MM.1S (cell line): ENCODE measurements at regions not wholly inside any gene's neighbourhood (a gene's known extent, or its start where the extent isn't known, plus 50 kb on each side); places are given as distances from the start of the nearest gene placed in this dataset.

Source experiments
- DNase-seq: peaks from one replicate; pipeline ENCODE4 v3.0.0-alpha.2; 2015
- H2AFZ ChIP-seq: fragments of 300-600 bp; sonication (generic); 2 replicates; pipeline ENCODE4 v1.6.0; 2016; ENCODE audit warnings: antibody characterized with exemption, low read length
- H3F3A ChIP-seq: fragments of 300-600 bp; sonication (generic); 2 replicates; pipeline ENCODE4 v1.6.1; 2016; ENCODE audit warnings: mild to moderate bottlenecking, antibody characterized with exemption, low read length, moderate library complexity, mixed read lengths; ENCODE audit not compliant: insufficient read depth
- H3K27ac ChIP-seq: fragments of 300-600 bp; sonication (generic); 2 replicates; pipeline ENCODE4 v1.5.1; 2016; ENCODE audit warnings: mild to moderate bottlenecking, low read length
- H3K27me3 ChIP-seq: fragments of 300-600 bp; sonication (generic); replicated peaks from 2 replicates; pipeline ENCODE4 v1.6.0; 2016; ENCODE audit warnings: low read length; ENCODE audit not compliant: insufficient read depth
- H3K36me3 ChIP-seq: fragments of 300-600 bp; sonication (generic); replicated peaks from 2 replicates; pipeline ENCODE4 v1.6.1; 2016; ENCODE audit warnings: mild to moderate bottlenecking, low read length, mixed read lengths; ENCODE audit not compliant: insufficient read depth
- H3K4me1 ChIP-seq: fragments of 300-600 bp; sonication (generic); 2 replicates; pipeline ENCODE4 v1.6.1; 2016; ENCODE audit warnings: low read length, mixed read lengths
- H3K4me2 ChIP-seq: fragments of 300-600 bp; sonication (generic); 2 replicates; pipeline ENCODE4 v1.6.0; 2016; ENCODE audit warnings: low read depth, low read length
- H3K4me3 ChIP-seq: fragments of 300-600 bp; sonication (generic); 2 replicates; pipeline ENCODE4 v1.5.1; 2016; ENCODE audit warnings: low read length, mixed read lengths
- H3K79me2 ChIP-seq: fragments of 300-600 bp; sonication (generic); 2 replicates; pipeline ENCODE4 v1.6.1; 2016; ENCODE audit warnings: mixed run types, low read length, mixed read lengths
- H3K9ac ChIP-seq: fragments of 300-600 bp; sonication (generic); 2 replicates; pipeline ENCODE4 v1.6.1; 2016; ENCODE audit warnings: low read length, mixed read lengths
- H3K9me2 ChIP-seq: fragments of 300-600 bp; sonication (generic); replicated peaks from 2 replicates; pipeline ENCODE4 v1.6.1; 2016; ENCODE audit warnings: mild to moderate bottlenecking, low read length, mixed read lengths; ENCODE audit not compliant: insufficient read depth
- H3K9me3 ChIP-seq: fragments of 300-600 bp; sonication (generic); replicated peaks from 2 replicates; pipeline ENCODE4 v1.6.1; 2016; ENCODE audit warnings: mild to moderate bottlenecking, low read length, mixed read lengths; ENCODE audit not compliant: insufficient read depth
- H4K20me1 ChIP-seq: fragments of 300-600 bp; sonication (generic); 2 replicates; pipeline ENCODE4 v1.6.1; 2016; ENCODE audit warnings: mild to moderate bottlenecking, low read length, moderate library complexity, mixed read lengths; ENCODE audit not compliant: insufficient read depth
- EZH2 ChIP-seq: fragments of 300-600 bp; sonication (generic); optimal IDR thresholded peaks from 2 replicates; pipeline ENCODE3; 2017; ENCODE audit warnings: low read depth, mild to moderate bottlenecking, antibody characterized with exemption, low read length, mixed read lengths
- EZH2phosphoT487 ChIP-seq: fragments of 300-600 bp; sonication (generic); IDR thresholded peaks from 2 replicates; pipeline ENCODE4 v1.6.1; 2018; ENCODE audit warnings: antibody characterized with exemption, low read length
- TF ChIP-seq, protein P1 (sequence below): fragments of 300-600 bp; sonication (generic); IDR thresholded peaks from 2 replicates; pipeline ENCODE4 v1.5.1; 2016; ENCODE audit warnings: antibody characterized with exemption, low read length, mixed read lengths

DNA sequence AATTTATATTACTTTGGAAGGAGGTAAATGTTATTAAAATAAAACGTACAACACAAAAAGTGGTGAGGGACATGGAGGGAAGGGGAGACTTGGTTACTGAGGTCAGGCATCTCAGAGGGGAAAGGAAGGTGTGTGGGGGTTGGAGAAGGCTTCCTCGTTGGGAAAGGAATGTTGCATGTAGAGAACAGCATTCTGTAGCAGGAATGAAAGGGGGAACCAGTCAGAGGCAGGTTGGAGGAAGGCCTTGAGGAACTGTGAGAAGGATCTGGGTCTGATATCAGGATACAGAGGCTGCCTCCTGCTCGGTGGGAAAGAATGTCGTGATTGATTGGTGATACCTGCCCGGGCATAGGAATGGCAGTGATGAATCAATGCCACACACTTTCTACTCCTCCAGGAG is 103.3 kb upstream of the ZFHX3 start:
- no peak overlapping the region for H2AFZ ChIP-seq
- no peaks in the 10 kb centered on the region for H4K20me1 ChIP-seq
- DNase-seq = no peak
- no peak overlapping the region for H3K4me3 ChIP-seq
- no peaks in the 10 kb centered on the region for H3F3A ChIP-seq
- no peak overlapping the region for H3K27ac ChIP-seq
- no peaks in the 10 kb centered on the region for H3K27me3 ChIP-seq
- H3K9ac ChIP-seq = no peak overlapping the region
- H3K4me2 ChIP-seq = no peak overlapping the region
- H3K79me2 ChIP-seq = no peaks in the 10 kb centered on the region
- H3K36me3 ChIP-seq = no peaks in the 10 kb centered on the region
- no peak for TF ChIP-seq EZH2phosphoT487
- no peak for TF ChIP-seq EZH2
- TF ChIP-seq, protein P1, sequence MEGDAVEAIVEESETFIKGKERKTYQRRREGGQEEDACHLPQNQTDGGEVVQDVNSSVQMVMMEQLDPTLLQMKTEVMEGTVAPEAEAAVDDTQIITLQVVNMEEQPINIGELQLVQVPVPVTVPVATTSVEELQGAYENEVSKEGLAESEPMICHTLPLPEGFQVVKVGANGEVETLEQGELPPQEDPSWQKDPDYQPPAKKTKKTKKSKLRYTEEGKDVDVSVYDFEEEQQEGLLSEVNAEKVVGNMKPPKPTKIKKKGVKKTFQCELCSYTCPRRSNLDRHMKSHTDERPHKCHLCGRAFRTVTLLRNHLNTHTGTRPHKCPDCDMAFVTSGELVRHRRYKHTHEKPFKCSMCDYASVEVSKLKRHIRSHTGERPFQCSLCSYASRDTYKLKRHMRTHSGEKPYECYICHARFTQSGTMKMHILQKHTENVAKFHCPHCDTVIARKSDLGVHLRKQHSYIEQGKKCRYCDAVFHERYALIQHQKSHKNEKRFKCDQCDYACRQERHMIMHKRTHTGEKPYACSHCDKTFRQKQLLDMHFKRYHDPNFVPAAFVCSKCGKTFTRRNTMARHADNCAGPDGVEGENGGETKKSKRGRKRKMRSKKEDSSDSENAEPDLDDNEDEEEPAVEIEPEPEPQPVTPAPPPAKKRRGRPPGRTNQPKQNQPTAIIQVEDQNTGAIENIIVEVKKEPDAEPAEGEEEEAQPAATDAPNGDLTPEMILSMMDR = no peak
- H3K9me2 ChIP-seq = no peaks in the 10 kb centered on the region
- H3K9me3 ChIP-seq = no peaks in the 10 kb centered on the region
- no peaks in the 10 kb centered on the region for H3K4me1 ChIP-seq

DNA sequence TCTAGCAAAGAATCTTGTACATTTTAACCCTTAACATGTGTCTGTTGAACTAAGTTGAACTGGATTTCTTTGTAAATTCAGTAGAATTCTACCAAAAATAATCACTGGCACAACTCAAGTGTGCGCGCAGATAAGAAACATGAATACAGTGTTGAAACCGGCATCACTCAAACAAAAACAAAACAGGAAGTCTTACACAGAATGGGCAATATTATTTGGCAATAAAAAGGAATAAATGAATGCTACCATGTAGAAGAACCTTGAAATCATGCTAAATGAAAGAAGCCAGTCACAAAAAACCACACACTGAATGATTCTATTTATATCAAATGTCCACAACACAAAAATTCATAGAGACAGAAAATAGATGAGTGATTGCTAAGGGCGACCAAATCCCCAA is 102.9 kb upstream of the ZFHX3 start:
- H3K79me2 ChIP-seq = no peaks in the 10 kb centered on the region
- H3K4me3 ChIP-seq = no peak overlapping the region
- H3K4me2 ChIP-seq = no peak overlapping the region
- H4K20me1 ChIP-seq = no peaks in the 10 kb centered on the region
- no peaks in the 10 kb centered on the region for H3F3A ChIP-seq
- H2AFZ ChIP-seq = no peak overlapping the region
- H3K9me3 ChIP-seq = no peaks in the 10 kb centered on the region
- DNase-seq = no peak
- no peaks in the 10 kb centered on the region for H3K27me3 ChIP-seq
- no peaks in the 10 kb centered on the region for H3K36me3 ChIP-seq
- no peaks in the 10 kb centered on the region for H3K4me1 ChIP-seq
- no peaks in the 10 kb centered on the region for H3K9me2 ChIP-seq
- H3K27ac ChIP-seq = no peak overlapping the region
- H3K9ac ChIP-seq = no peak overlapping the region
- TF ChIP-seq EZH2 (no peak), EZH2phosphoT487 (no peak)
- TF ChIP-seq, protein P1 = no peak

DNA sequence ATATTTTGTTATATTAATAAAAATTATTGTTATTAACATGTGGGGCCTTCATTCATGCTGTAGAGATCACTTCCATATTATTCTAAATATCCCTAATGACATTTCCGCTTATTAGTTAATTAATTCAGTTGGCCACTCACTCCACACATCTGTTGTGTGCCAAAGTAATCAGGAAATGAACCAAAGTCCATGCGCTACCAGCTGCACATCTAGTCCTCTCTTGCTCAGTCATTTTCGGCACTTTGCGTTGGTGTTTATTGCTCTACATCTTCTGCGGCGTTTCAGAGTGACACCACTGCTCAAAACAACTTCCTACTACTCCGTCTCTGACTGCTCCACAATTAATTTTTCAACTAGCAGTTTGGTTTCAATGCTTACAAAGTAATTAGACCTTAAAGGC is 101.4 kb upstream of the ZFHX3 start:
- Histone ChIP-seq H3F3A (no peaks in the 10 kb centered on the region), H3K9me3 (no peaks in the 10 kb centered on the region), H3K4me2 (no peak overlapping the region), H3K27me3 (no peaks in the 10 kb centered on the region), H3K27ac (no peak overlapping the region), H3K9ac (no peak overlapping the region), H2AFZ (no peak overlapping the region), H3K4me3 (no peak overlapping the region), H3K4me1 (no peaks in the 10 kb centered on the region), H3K9me2 (no peaks in the 10 kb centered on the region), H3K36me3 (no peaks in the 10 kb centered on the region), H3K79me2 (no peaks in the 10 kb centered on the region), H4K20me1 (no peaks in the 10 kb centered on the region)
- TF ChIP-seq, protein P1 = no peak
- TF ChIP-seq EZH2phosphoT487 (no peak), EZH2 (no peak)
- DNase-seq = no peak
